GM10248 (cell line): ENCODE measurements at regions not wholly inside any gene's neighbourhood (a gene's known extent, or its start where the extent isn't known, plus 50 kb on each side); places are given as distances from the start of the nearest gene placed in this dataset.

ENCODE experiments used
- CTCF ChIA-PET: fragments of 300-600 bp; sonication (Branson Sonifier 250); formaldehyde crosslinking; extraction: SDS; loops from one replicate; lab custom pipeline; 2021; ENCODE audit warnings: antibody characterized with exemption; lab: Yijun Ruan, JAX
- POLR2A ChIA-PET: fragments of 350-650 bp; sonication (Branson Sonifier 250); formaldehyde crosslinking; extraction: SDS; loops from one replicate; lab custom pipeline; 2020; ENCODE audit warnings: antibody characterized with exemption; lab: Yijun Ruan, JAX
- DNase-seq: peaks from one replicate; pipeline ENCODE4 v3.0.0; 2012; ENCODE audit errors: extremely low spot score
- TF ChIP-seq, protein P1 (sequence below): IDR thresholded peaks from 2 replicates; pipeline ENCODE4 v1.5.1; 2012; ENCODE audit warnings: mild to moderate bottlenecking, low read depth; ENCODE audit errors: extremely low read depth, missing control alignments, control extremely low read depth

DNA sequence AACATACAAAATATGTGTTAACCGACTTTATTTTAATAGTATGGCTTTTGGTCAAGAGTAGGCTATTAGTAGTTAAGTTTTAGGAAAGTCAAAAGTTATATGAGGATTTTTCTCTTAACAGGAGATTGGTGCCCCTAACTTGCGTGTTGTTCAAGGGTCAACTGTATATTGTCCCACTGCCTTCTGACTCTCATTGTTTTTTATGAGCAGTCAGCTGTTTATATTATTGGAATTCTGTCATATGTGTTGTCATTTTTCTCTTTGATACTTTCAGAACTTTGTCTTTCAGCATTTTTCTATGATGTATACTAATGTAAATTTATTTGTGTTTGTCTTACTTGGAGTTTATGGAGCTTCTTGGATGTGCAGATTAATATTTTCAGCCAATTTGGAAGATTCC lies 142.1 kb upstream of the CMC1 start:
- POLR2A ChIA-PET, result no interaction called here
- TF ChIP-seq, protein P1, sequence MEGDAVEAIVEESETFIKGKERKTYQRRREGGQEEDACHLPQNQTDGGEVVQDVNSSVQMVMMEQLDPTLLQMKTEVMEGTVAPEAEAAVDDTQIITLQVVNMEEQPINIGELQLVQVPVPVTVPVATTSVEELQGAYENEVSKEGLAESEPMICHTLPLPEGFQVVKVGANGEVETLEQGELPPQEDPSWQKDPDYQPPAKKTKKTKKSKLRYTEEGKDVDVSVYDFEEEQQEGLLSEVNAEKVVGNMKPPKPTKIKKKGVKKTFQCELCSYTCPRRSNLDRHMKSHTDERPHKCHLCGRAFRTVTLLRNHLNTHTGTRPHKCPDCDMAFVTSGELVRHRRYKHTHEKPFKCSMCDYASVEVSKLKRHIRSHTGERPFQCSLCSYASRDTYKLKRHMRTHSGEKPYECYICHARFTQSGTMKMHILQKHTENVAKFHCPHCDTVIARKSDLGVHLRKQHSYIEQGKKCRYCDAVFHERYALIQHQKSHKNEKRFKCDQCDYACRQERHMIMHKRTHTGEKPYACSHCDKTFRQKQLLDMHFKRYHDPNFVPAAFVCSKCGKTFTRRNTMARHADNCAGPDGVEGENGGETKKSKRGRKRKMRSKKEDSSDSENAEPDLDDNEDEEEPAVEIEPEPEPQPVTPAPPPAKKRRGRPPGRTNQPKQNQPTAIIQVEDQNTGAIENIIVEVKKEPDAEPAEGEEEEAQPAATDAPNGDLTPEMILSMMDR, result no peak
- CTCF ChIA-PET, result interaction anchor here (1.4 kb wide), 1 partner anchor 9 kb away, joined by 4 read pairs; no protein-coding TSS in a partner anchor
- DNase-seq, result no peak

DNA sequence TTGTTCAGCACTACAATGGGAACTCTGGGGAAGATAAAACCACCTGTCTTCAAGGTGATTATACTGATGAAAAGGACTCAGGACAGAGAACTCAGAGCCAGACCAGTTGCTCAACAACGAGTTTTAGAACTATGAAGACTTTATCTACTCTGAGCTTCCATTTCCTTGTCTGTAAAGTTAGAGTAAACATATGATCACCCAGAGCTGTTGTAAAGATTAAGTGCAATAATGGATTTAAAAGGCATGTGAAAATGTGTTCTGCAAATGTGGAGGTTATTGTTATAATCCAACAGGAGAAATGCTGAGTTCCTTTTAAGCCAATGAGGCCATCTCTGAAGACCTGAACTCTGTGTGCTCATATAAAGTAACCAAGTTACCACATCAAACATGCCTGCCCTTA lies 139.7 kb upstream of the CMC1 start:
- CTCF ChIA-PET, result no interaction called here

DNA sequence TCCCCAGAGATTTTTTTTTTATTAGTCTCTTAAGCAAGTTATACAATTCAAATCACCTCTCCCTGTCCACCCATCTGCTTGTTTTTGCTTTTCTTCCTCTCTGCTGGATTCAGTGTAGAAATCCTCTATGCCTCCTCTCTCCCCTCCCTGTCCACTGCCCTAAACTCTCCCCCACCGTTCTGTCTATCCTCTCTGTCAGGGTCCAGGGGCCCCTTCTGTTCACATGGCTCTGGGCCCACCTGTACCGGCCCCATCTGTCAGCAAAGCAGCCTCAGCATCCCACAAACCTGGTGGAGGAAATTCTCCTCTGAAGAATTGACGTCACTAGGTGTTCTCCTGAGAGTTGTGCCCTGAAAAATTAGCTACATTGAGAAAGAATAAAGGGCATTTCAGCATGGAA lies 137.6 kb upstream of the CMC1 start:
- no peak for DNase-seq
- ChIA-PET CTCF (interaction anchor here (1.2 kb wide), 1 partner anchor 19 kb away, joined by 3 read pairs; no protein-coding TSS in a partner anchor), POLR2A (no interaction called here)
- TF ChIP-seq, protein P1, result no peak

More for the DNA sequence above, 139.7 kb upstream of the CMC1 start:
- TF ChIP-seq, protein P1, result no peak
- no peak for DNase-seq
- POLR2A ChIA-PET, result no interaction called here

DNA sequence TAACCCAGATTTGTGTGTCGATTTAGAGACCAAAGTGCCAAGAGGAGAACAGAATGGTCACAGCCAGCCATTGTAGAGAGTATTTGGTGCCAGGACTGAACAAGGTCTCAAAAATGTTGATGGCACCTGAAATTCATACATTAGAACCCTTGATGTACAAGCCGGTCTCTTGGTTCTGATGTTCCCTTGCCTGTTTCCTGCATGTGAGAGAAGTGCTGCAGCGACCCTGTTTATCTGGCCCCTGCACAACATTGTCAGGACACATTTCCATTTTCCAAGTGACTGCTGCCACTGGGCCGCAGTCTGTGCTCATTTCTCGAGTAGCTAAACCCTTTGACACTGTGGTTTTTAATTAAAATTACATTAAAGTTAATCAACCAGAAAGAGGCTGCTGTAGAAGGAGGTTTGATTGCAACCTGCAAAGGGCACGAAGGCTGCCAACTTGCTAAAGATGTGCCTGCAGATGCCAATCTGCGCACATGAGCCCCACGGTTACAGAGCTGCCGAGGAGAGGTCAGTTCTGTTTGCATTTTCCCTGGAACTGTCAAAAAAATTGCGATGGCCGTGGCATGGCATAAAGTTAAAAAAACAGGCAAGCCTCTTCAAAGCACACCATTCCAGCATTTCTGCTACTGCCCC lies 136.4 kb upstream of the CMC1 start:
- TF ChIP-seq, protein P1, result no peak
- ChIA-PET CTCF (interaction anchor here (1.2 to 1.3 kb wide), 2 partner anchors 20 to 90 kb away, joined by 3 read pairs; no protein-coding TSS in a partner anchor), POLR2A (no interaction called here)
- DNase-seq, result no peak

DNA sequence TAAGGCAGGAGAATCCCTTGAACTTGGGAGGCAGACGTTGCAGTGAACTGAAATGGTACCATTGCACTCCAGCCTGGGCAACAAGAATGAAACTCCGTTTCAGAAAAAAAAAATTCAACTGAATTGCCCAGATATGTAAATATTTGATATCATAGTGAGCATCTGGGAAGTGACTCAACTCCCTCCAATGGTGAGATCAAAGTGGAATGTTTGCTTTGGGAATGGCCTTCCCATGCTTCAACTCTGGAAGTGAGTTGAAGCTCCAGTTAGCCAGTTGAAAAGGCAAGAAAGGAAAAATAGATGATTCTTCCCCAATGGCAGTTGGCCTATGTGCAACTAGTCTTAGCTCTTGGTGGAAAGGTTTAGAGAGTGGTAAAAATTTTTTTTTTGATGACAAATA lies 131.6 kb upstream of the CMC1 start:
- no peak for DNase-seq
- ChIA-PET CTCF (interaction anchor here (1.3 to 1.6 kb wide), 3 partner anchors 11 to 23 kb away, joined by 3 to 4 read pairs (median 3); no protein-coding TSS in a partner anchor), POLR2A (no interaction called here)
- TF ChIP-seq, protein P1, result no peak

DNA sequence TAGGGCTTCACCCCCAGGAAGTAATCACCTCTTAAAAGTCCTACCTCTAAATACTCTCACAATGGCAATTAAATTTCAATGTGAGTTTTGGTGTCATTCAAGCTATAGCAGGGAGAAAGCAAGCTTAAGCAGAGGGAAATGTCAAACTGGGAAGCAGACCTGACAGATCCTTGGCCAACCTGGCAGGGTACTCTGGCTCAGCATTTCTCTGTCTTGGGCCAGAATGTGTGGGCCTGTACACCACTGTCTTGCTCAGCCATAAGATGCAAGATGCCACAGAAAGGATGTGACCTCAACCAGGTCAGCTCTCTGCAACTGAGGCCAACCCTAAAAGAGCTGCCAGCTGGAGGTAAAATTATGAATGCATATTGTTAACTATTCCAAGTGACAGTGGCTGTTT lies 130.6 kb upstream of the CMC1 start:
- no peak for DNase-seq
- TF ChIP-seq, protein P1, result no peak
- ChIA-PET POLR2A (no interaction called here), CTCF (interaction anchor here (1.3 to 1.6 kb wide), 2 partner anchors 10 to 22 kb away, joined by 3 to 4 read pairs; no protein-coding TSS in a partner anchor)
